GM12891 (cell line): ENCODE measurements at regions not wholly inside any gene's neighbourhood (a gene's known extent, or its start where the extent isn't known, plus 50 kb on each side); places are given as distances from the start of the nearest gene placed in this dataset.

Source experiments
- POLR2A ChIP-seq: IDR thresholded peaks from 2 replicates; pipeline ENCODE4 v1.6.1; 2011; ENCODE audit warnings: low read depth, low read length, control low read depth
- POLR2AphosphoS5 ChIP-seq: IDR thresholded peaks from 2 replicates; pipeline ENCODE4 v1.6.1; 2011; ENCODE audit warnings: low read depth, low read length, control low read depth
- POU2F2 ChIP-seq: IDR thresholded peaks from 2 replicates; pipeline ENCODE4 v1.6.1; 2011; ENCODE audit warnings: low read depth, mild to moderate bottlenecking, control low read depth, low read length, moderate library complexity
- SPI1 ChIP-seq: IDR thresholded peaks from 2 replicates; pipeline ENCODE4 v1.6.1; 2011; ENCODE audit warnings: low read depth, low read length, control low read depth
- TAF1 ChIP-seq: IDR thresholded peaks from 2 replicates; pipeline ENCODE4 v1.6.1; 2011; ENCODE audit warnings: low read depth, low read length, control low read depth

- TF ChIP-seq TAF1 (no peak), POLR2A (no peak), POLR2AphosphoS5 (no peak), POU2F2 (no peak), SPI1 (no peak)
Observed at GRCh38 chr18:39737869-39738268, 2172.3 kb upstream of the CELF4 start.
